ENCODE measurements at regions not wholly inside any gene's neighbourhood (a gene's known extent, or its start where the extent isn't known, plus 50 kb on each side); places are given as distances from the start of the nearest gene placed in this dataset.
"Not testable (repeated sequence)": the region's sequence is repeated elsewhere in the genome, so short reads cannot be mapped to it uniquely, and the experiment has no call there.

GRCh38 chr13:107643615-107644014 lies 571.7 kb downstream of the LIG4 start:
- DNase-seq, result no peak

GRCh38 chr13:107642831-107643230 lies 572.5 kb downstream of the LIG4 start:
- no peak for DNase-seq

- DNase-seq, result no peak
These were observed 573.8 kb downstream of the LIG4 start for GRCh38 chr13:107641574-107641973.

- no peak for DNase-seq
These were observed 589.7 kb downstream of the LIG4 start for GRCh38 chr13:107625648-107626047.

- no peak for DNase-seq
These were observed 597.8 kb downstream of the LIG4 start for GRCh38 chr13:107617527-107617926.

GRCh38 chr13:107612376-107612775 lies 603.0 kb downstream of the LIG4 start:
- DNase-seq, result no peak

- DNase-seq, result no peak
These were observed 606.6 kb downstream of the LIG4 start for GRCh38 chr13:107608736-107609135.

- DNase-seq, result no peak
These were observed 614.4 kb downstream of the LIG4 start for GRCh38 chr13:107600971-107601370.

GRCh38 chr13:107596306-107596705 lies 619.0 kb downstream of the LIG4 start:
- not testable (repeated sequence) for DNase-seq

GRCh38 chr13:107590556-107590955 lies 624.8 kb downstream of the LIG4 start:
- DNase-seq, result no peak

GRCh38 chr13:107587681-107588080 lies 627.7 kb downstream of the LIG4 start:
- DNase-seq, result no peak

GRCh38 chr13:107586216-107586615 lies 629.1 kb downstream of the LIG4 start:
- DNase-seq, result no peak

GRCh38 chr13:107585469-107586180 lies 629.7 kb downstream of the LIG4 start:
- no peak for DNase-seq

- DNase-seq, result no peak
These were observed 633.2 kb downstream of the LIG4 start for GRCh38 chr13:107582171-107582570.

GRCh38 chr13:107580741-107581412 lies 634.5 kb downstream of the LIG4 start:
- DNase-seq, result no peak

GRCh38 chr13:107576430-107576829 lies 638.9 kb downstream of the LIG4 start:
- no peak for DNase-seq

- DNase-seq, result no peak
These were observed 640.7 kb downstream of the LIG4 start for GRCh38 chr13:107574517-107575210.

GRCh38 chr13:107573184-107573583 lies 642.2 kb downstream of the LIG4 start:
- no peak for DNase-seq

- DNase-seq, result no peak
These were observed 643.2 kb downstream of the LIG4 start for GRCh38 chr13:107572156-107572555.

GRCh38 chr13:107568181-107568580 lies 647.2 kb downstream of the LIG4 start:
- no peak for DNase-seq

GRCh38 chr13:107563099-107563925 lies 652.0 kb downstream of the LIG4 start:
- no peak for DNase-seq

- no peak for DNase-seq
These were observed 653.1 kb downstream of the LIG4 start for GRCh38 chr13:107562203-107562602.

GRCh38 chr13:107554460-107554859 lies 660.9 kb downstream of the LIG4 start:
- DNase-seq, result no peak

All from activated CD8-positive, alpha-beta memory T cell treated with anti-CD3 and anti-CD28 coated beads, Interleukin-2, amount 50 U/mL, for 48 hours (primary cell).